T-helper 2 cell treated with Interferon-gamma antibody and Interleukin-4, amounts not matched to agents 100 ng/mL and 5 ng/mL, for 36 hours (primary cell): ENCODE measurements at regions not wholly inside any gene's neighbourhood (a gene's known extent, or its start where the extent isn't known, plus 50 kb on each side); places are given as distances from the start of the nearest gene placed in this dataset.

ENCODE experiments used
- intact Hi-C: fragments of 100-400 bp; cut with micrococcal nuclease; formaldehyde crosslinking; loops from one replicate; pipeline ENCODE4 v1.15.1; 2023

- intact Hi-C loops, result loop anchor here (10.0 kb wide), 1 partner anchor 855 kb away; no protein-coding TSS in a partner anchor
These were observed 69.5 kb upstream of the SSX2IP start for GRCh38 chr1:84759756-84760155.

DNA sequence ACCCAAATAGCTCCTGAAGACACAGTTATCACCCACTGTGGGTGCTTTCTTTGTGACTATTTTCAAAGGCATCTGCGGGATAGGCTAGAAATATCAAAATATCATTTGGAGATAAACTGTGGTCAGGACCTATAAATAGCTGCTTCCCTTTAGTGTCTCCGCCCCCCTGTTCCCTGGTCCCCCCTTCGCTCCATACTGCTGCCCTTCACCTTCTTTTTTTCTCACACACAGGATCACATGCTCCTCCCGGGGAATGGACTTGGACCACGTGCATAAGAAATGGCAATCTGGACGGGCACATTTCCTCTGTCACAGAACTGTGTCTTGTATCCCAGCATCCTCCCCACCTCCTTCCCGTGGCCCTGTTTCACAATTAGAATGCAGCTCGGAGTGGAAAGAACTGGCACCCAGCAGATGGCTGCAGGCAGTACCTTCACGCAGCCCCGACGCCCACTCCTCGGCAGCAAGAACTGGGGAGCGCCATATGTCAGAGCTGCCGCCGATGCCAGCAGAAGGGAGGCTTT is 68.8 kb upstream of the SSX2IP start:
- intact Hi-C loops, result loop anchor here (10.0 kb wide), 1 partner anchor 854 kb away; no protein-coding TSS in a partner anchor

DNA sequence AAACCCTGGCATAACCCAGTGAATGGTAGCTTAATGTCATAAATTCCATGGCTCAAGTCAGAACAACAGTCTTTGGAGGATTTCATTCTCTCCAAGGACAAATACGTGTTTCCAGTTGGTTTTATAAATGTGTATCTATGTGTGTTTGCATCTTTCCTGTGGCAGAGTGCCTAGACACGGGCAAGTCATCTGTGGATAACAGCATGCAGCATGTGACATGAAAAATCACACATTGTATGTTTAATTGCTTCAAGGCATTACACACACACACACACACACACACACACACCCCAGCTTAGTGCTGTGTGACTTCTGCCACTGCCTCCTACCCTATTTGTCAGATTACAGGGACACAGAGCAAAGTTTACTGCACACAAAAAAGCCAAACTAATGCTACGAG is 68.2 kb upstream of the SSX2IP start:
- intact Hi-C loops, result loop anchor here (10.0 kb wide), 1 partner anchor 854 kb away; no protein-coding TSS in a partner anchor

DNA sequence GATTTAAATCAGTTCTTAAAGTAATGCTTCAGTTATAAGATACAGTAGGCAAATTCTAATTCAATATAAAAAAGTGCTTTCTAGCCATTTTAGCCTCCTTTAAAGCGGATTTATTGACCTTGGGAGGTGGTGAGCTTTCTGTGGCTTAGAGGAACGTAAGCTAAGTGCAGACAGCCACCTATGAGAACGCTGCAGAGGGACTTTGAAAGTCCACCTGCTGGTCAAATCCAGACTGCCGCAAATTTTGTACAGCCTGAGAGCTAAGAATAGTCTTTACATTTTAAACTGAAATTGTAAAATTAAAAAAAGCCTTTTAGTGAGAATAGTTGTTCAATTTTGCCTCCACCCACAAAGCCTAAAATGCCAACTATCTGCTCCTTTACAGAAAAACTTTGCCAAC is 67.0 kb upstream of the SSX2IP start:
- intact Hi-C loops, result loop anchor here (10.0 kb wide), 1 partner anchor 852 kb away; no protein-coding TSS in a partner anchor

GRCh38 chr1:84756455-84757082 is 66.3 kb upstream of the SSX2IP start:
- intact Hi-C loops, result loop anchor here (10.0 kb wide), 1 partner anchor 852 kb away; no protein-coding TSS in a partner anchor

DNA sequence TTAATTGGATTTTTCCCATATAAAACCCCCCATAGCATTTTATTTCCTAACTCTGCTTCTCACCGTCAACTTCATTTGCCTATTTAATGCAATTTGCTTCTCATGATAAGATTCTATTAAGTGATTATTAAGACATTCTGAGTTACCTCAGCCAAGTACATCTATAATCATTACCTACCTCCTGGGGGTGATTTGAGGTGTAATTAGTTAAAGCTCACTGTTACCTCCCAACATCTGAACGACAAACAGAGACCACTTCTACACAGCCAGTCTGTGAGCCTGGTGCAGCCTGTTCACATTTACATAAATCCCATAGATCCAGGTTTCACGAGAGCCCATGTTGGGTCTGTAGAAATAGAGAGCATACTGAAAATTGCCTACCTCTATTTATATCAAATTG is 65.7 kb upstream of the SSX2IP start:
- intact Hi-C loops, result loop anchor here (10.0 kb wide), 1 partner anchor 851 kb away; no protein-coding TSS in a partner anchor

GRCh38 chr1:84755216-84755615 is 65.0 kb upstream of the SSX2IP start:
- intact Hi-C loops, result loop anchor here (10.0 kb wide), 1 partner anchor 850 kb away; no protein-coding TSS in a partner anchor

GRCh38 chr1:84754386-84754703 is 64.1 kb upstream of the SSX2IP start:
- intact Hi-C loops, result loop anchor here (5.0 to 10.0 kb wide), 2 partner anchors 62 to 850 kb away; partner anchors contain the start of gene SSX2IP

DNA sequence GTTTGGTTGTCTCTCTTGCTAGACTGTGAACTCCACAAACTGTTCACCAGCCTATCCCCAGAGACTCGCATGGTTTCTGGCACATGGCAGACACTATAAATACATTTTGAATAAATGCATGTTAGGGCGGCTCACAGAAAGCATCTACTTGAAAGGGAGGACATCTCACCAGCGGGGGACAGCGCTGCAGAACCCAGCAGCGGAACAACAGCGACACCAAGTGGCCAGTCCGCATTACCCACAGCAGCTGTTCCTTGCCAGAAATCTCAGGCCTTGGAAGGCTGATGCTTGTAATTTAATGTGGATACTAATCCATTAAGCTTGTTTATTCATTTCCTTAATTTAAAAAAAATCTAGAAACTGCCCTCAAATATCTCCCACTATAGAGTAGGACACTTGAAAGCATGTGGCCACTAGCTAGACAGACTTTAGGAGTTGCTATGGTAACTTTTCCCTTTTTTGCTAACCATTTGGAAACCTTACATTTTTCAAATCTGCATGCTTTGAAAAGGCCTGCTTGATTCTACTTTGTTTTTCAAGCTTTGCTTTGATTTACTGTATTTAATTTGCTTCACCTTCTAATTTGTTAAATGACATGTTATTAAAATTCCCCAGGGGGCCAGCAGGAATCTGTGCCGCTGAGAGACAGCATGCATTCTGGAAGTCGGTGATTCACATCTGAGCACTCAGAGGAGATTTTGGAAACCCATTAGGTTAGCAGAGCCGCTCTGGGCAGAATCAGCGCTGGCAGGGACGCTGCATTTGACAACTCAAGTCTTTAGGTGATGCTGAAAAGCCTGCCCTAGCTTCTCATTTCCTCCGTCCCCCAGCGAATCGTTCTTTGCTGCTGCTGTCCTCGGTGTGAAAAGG is 63.5 kb upstream of the SSX2IP start:
- intact Hi-C loops, result loop anchor here (1.0 to 10.0 kb wide), 8 partner anchors 61 to 849 kb away; partner anchors contain the start of gene SSX2IP

- intact Hi-C loops, result loop anchor here (5.0 to 10.0 kb wide), 2 partner anchors 58 to 845 kb away; partner anchors contain the start of gene SSX2IP
These were observed 60.0 kb upstream of the SSX2IP start for GRCh38 chr1:84750110-84750730.

- intact Hi-C loops, result no loop called here
These were observed 59.2 kb upstream of the SSX2IP start for GRCh38 chr1:84749427-84749826.

DNA sequence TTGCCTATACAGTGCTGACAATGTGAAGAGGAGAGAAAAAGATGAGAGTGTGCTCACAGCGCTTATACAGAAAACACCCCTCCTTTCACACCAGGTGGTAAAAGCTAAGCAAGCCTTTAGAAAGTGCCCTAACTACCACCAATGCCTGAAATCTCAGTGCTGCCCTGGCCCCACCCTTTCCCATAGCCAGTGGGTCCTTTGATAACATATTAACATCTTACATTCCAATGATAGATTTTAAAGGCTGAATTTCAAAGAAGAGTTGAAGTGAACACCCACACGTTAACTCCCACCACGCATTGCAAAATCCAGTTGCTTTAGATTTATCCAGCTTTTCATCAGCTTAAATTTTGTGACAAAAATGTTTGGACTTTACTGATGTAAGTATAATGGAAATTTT is 58.1 kb upstream of the SSX2IP start:
- intact Hi-C loops, result no loop called here

GRCh38 chr1:84745857-84746256 is 55.6 kb upstream of the SSX2IP start:
- intact Hi-C loops, result no loop called here

GRCh38 chr1:84743896-84744295 is 53.6 kb upstream of the SSX2IP start:
- intact Hi-C loops, result no loop called here

DNA sequence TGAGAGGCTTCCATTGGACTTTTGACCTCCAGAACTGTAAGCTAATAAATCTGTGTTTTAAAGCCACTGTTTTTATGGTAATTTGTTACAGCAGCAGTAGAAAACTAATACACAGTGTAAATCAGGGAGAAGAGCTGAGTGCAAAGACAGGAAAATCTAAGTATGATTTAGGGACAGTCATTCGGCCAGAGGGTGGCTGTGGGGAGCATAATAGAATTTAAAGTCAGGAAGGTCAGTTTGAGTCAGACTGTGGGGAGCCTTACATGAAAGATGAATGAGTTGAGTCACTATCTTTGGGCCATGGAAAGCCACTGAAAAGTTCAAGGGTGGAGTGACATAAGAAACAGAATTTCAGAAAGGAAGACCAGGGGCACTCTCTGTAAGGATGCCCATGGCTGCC is 52.4 kb upstream of the SSX2IP start:
- intact Hi-C loops, result no loop called here

DNA sequence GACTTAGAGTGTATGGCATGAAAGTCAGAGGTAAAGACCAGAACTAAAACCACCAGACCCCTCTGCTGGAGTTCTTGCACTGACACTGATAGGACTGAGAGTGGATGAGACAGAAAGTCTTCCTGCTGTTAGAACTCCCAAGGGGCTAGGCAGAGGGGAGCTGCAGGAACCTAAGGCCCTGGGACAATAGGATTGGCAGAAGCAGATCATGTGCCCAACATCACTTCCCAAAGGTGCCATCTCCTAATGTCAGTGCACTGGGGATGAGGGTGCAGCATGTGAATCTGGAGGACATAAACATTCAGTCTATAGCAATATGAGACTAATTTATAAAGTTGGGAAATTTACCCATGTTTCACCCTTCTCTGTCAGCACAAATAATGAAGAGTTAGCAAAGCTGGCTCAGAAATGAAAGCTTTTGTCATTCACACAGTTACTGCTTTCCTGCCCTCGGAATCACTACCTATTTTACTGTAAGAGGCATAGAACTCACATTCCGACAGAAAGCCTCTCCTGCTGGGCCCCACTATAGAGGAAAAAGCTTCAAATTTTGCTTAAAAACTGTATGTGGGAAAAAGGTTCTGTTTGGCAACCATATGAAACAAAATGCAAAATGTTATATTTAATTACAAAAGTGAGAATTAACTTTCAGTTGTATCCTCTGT is 49.9 kb upstream of the SSX2IP start:
- intact Hi-C loops, result no loop called here
